Upper lobe of left lung (tissue), 6 donors: ENCODE measurements at regions not wholly inside any gene's neighbourhood (a gene's known extent, or its start where the extent isn't known, plus 50 kb on each side); places are given as distances from the start of the nearest gene placed in this dataset.
"Not testable (repeated sequence)": the region's sequence is repeated elsewhere in the genome, so short reads cannot be mapped to it uniquely, and the experiment has no call there.

ENCODE experiments used
- ATAC-seq, 2 donors: fragments of 200-7000 bp; cut with Tn5 transposase; one replicate each; pipeline ENCODE4 v1.9.1; 2022; ENCODE audit warnings: mild to moderate bottlenecking in 2 of 2, moderate library complexity in 2 of 2; ENCODE audit not compliant: low FRiP score in 2 of 2
- DNase-seq, 2 donors: peaks; one replicate each; pipeline ENCODE4 v3.0.0-alpha.2; 2019 to 2020
- H3K27ac ChIP-seq, 4 donors: fragments of 200-600 bp; sonication (generic); one replicate each; pipeline ENCODE4 v1.5.1; 2016 to 2019
- H3K27me3 ChIP-seq, 4 donors: fragments of 200-600 bp; sonication (generic); one replicate each; pipeline ENCODE4 v1.5.1; 2017 to 2019
- H3K36me3 ChIP-seq, 4 donors: fragments of 200-600 bp; sonication (generic); one replicate each; pipeline ENCODE4 v1.5.1; 2016 to 2019
- H3K4me1 ChIP-seq, 4 donors: fragments of 200-600 bp; sonication (generic); one replicate each; pipeline ENCODE4 v1.5.1; 2018 to 2019
- H3K4me3 ChIP-seq, 4 donors: fragments of 200-600 bp; sonication (generic); one replicate each; pipeline ENCODE4 v1.5.1; 2017 to 2019; ENCODE audit warnings: mild to moderate bottlenecking in 2 of 4, moderate library complexity in 1 of 4
- H3K9me3 ChIP-seq, 4 donors: fragments of 200-600 bp; sonication (generic); one replicate each; pipeline ENCODE4 v1.5.1; 2018 to 2019
- CTCF ChIP-seq, 6 experiments: fragments of 450-650 bp in 4 of 6; fragments of 200-600 bp in 2 of 6; sonication (generic) in 2 of 6; IDR thresholded peaks; one replicate each; pipeline ENCODE4 v1.5.1; 2016 to 2019; ENCODE audit warnings: antibody characterized with exemption in 6 of 6
- EP300 ChIP-seq, 4 donors: sonication (generic); formaldehyde crosslinking; IDR thresholded peaks; one replicate each; pipeline ENCODE4 v1.5.1; 2017; ENCODE audit warnings: antibody characterized with exemption in 4 of 4, control low read depth in 2 of 4
- POLR2A ChIP-seq, 4 donors: fragments of 450-650 bp; IDR thresholded peaks; one replicate each; pipeline ENCODE4 v1.5.1; 2016 to 2017; ENCODE audit warnings: antibody characterized with exemption in 4 of 4, mild to moderate bottlenecking in 2 of 4
- POLR2AphosphoS5 ChIP-seq, 2 donors: sonication (generic); formaldehyde crosslinking; IDR thresholded peaks; one replicate each; pipeline ENCODE4 v1.5.1; 2017; ENCODE audit warnings: antibody characterized with exemption in 2 of 2
- WGBS, 2 donors: methylation state at CpG; one replicate each; pipeline ENCODE4 v1.1.5; 2017 to 2018; 5-methylcytosine and 5-hydroxymethylcytosine counted together
- donor health status: DM: no; HTN: no; CAD: no; lungs with moderate emphysema.
- donor health status: DM: no; HTN: yes; CAD: no; lungs with severe emphysema.

GRCh38 chr9:11701706-11702105 lies 991.5 kb upstream of the TYRP1 start:
- H3K36me3 ChIP-seq: no peaks in the 10 kb centered on the region
- no peaks in the 10 kb centered on the region for H3K4me1 ChIP-seq
- H3K27ac ChIP-seq: no peak overlapping the region
- ATAC-seq (no peak), DNase-seq (no peak)
- no peaks in the 10 kb centered on the region for H3K27me3 ChIP-seq
- WGBS, 2 donors: 83 to 90% methylated on average over 3 of the region's 3 CpGs
- no peak overlapping the region for H3K4me3 ChIP-seq
- no peak for TF ChIP-seq CTCF (IDR thresholded peaks at IDR 0.05)
- TF ChIP-seq POLR2A (IDR thresholded peaks at IDR 0.05): no peak
- TF ChIP-seq EP300 (IDR thresholded peaks at IDR 0.05): no peak
- TF ChIP-seq POLR2AphosphoS5 (IDR thresholded peaks at IDR 0.05): no peak
- H3K9me3 ChIP-seq: peaks cover 0 to 4% (median 0%) of the 10 kb centered on the region in 4 donors

- H3K4me3 ChIP-seq: no peak overlapping the region
- 85 to 87% methylated on average over 2 of the region's 2 CpGs for WGBS, 2 donors
- no peak for DNase-seq
- ATAC-seq: no peak
- H3K27me3 ChIP-seq: no peaks in the 10 kb centered on the region
- H3K27ac ChIP-seq: no peak overlapping the region
- H3K9me3 ChIP-seq: peaks cover 0 to 4% (median 0%) of the 10 kb centered on the region in 4 donors
- no peaks in the 10 kb centered on the region for H3K36me3 ChIP-seq
- no peaks in the 10 kb centered on the region for H3K4me1 ChIP-seq
- TF ChIP-seq CTCF (IDR thresholded peaks at IDR 0.05) (no peak), EP300 (IDR thresholded peaks at IDR 0.05) (no peak), POLR2AphosphoS5 (IDR thresholded peaks at IDR 0.05) (no peak), POLR2A (IDR thresholded peaks at IDR 0.05) (no peak)
These were observed 990.6 kb upstream of the TYRP1 start for GRCh38 chr9:11702548-11702947.

- 27 to 58% methylated on average over 1 of the region's 1 CpG for WGBS, 2 donors
- H3K4me3 ChIP-seq, ATAC-seq: not testable (repeated sequence)
These were observed 989.0 kb upstream of the TYRP1 start for GRCh38 chr9:11704198-11704597.

GRCh38 chr9:11708899-11709298 lies 984.3 kb upstream of the TYRP1 start:
- peaks cover 0 to 4% (median 0%) of the 10 kb centered on the region in 4 donors for H3K9me3 ChIP-seq
- no peak overlapping the region for H3K27ac ChIP-seq
- no peak for TF ChIP-seq EP300 (IDR thresholded peaks at IDR 0.05)
- no peak for TF ChIP-seq POLR2A (IDR thresholded peaks at IDR 0.05)
- TF ChIP-seq POLR2AphosphoS5 (IDR thresholded peaks at IDR 0.05): no peak
- TF ChIP-seq CTCF (IDR thresholded peaks at IDR 0.05): no peak
- H3K36me3 ChIP-seq: no peaks in the 10 kb centered on the region
- DNase-seq (no peak), ATAC-seq (no peak)
- H3K27me3 ChIP-seq: no peaks in the 10 kb centered on the region
- 70 to 74% methylated on average over 2 of the region's 2 CpGs for WGBS, 2 donors
- no peaks in the 10 kb centered on the region for H3K4me1 ChIP-seq
- no peak overlapping the region for H3K4me3 ChIP-seq

More at GRCh38 chr9:11704198-11704597, 989.0 kb upstream of the TYRP1 start:
- not testable (repeated sequence) for H3K27me3 ChIP-seq, H3K27ac ChIP-seq, DNase-seq, H3K36me3 ChIP-seq, H3K4me1 ChIP-seq, H3K9me3 ChIP-seq

- DNase-seq: no peak
- no peak for ATAC-seq
- H3K4me1 ChIP-seq: no peaks in the 10 kb centered on the region
- no peak for TF ChIP-seq CTCF (IDR thresholded peaks at IDR 0.05)
- no peak for TF ChIP-seq POLR2A (IDR thresholded peaks at IDR 0.05)
- TF ChIP-seq EP300 (IDR thresholded peaks at IDR 0.05): no peak
- no peak for TF ChIP-seq POLR2AphosphoS5 (IDR thresholded peaks at IDR 0.05)
- no peak overlapping the region for H3K27ac ChIP-seq
- H3K27me3 ChIP-seq: no peaks in the 10 kb centered on the region
- H3K9me3 ChIP-seq: peaks cover 0 to 4% (median 0%) of the 10 kb centered on the region in 4 donors
- no peaks in the 10 kb centered on the region for H3K36me3 ChIP-seq
- 9 to 14% methylated on average over 1 of the region's 1 CpG for WGBS, 2 donors
- H3K4me3 ChIP-seq: no peak overlapping the region
These were observed 983.6 kb upstream of the TYRP1 start for GRCh38 chr9:11709567-11709966.
